ENCODE measurements at regions not wholly inside any gene's neighbourhood (a gene's known extent, or its start where the extent isn't known, plus 50 kb on each side); places are given as distances from the start of the nearest gene placed in this dataset.
"Not testable (repeated sequence)": the region's sequence is repeated elsewhere in the genome, so short reads cannot be mapped to it uniquely, and the experiment has no call there.

GRCh38 chr6:6962086-6962485 lies 145.7 kb upstream of the RREB1 start:
- no peak for DNase-seq

- DNase-seq = no peak
Observed at GRCh38 chr6:6962699-6963098, 145.1 kb upstream of the RREB1 start.

- not testable (repeated sequence) for DNase-seq
Observed at GRCh38 chr6:6963390-6963789, 144.4 kb upstream of the RREB1 start.

GRCh38 chr6:6964675-6965074 lies 143.1 kb upstream of the RREB1 start:
- no peak for DNase-seq

- DNase-seq = no peak
Observed at GRCh38 chr6:6966127-6966526, 141.6 kb upstream of the RREB1 start.

GRCh38 chr6:6966569-6966968 lies 141.2 kb upstream of the RREB1 start:
- DNase-seq = no peak

- no peak for DNase-seq
Observed at GRCh38 chr6:6968357-6968730, 139.4 kb upstream of the RREB1 start.

GRCh38 chr6:6968731-6969552 lies 138.8 kb upstream of the RREB1 start:
- DNase-seq = no peak

- DNase-seq = no peak
Observed at GRCh38 chr6:6969761-6970223, 138.0 kb upstream of the RREB1 start.

- DNase-seq = no peak
Observed at GRCh38 chr6:6970851-6971250, 136.9 kb upstream of the RREB1 start.

- no peak for DNase-seq
Observed at GRCh38 chr6:6971369-6971768, 136.4 kb upstream of the RREB1 start.

GRCh38 chr6:6972456-6972855 lies 135.3 kb upstream of the RREB1 start:
- no peak for DNase-seq

GRCh38 chr6:6973721-6974120 lies 134.0 kb upstream of the RREB1 start:
- DNase-seq = no peak

GRCh38 chr6:6975459-6976111 lies 132.2 kb upstream of the RREB1 start:
- DNase-seq = no peak

- DNase-seq = no peak
Observed at GRCh38 chr6:6976193-6976592, 131.6 kb upstream of the RREB1 start.

GRCh38 chr6:6978731-6979130 lies 129.0 kb upstream of the RREB1 start:
- DNase-seq = no peak

GRCh38 chr6:6980999-6981597 lies 126.7 kb upstream of the RREB1 start:
- no peak for DNase-seq

- no peak for DNase-seq
Observed at GRCh38 chr6:6981681-6982322, 126.0 kb upstream of the RREB1 start.

GRCh38 chr6:6982663-6983062 lies 125.1 kb upstream of the RREB1 start:
- DNase-seq = no peak

- no peak for DNase-seq
Observed at GRCh38 chr6:6984585-6985366, 123.0 kb upstream of the RREB1 start.

GRCh38 chr6:6986344-6986743 lies 121.4 kb upstream of the RREB1 start:
- no peak for DNase-seq

GRCh38 chr6:6987749-6988148 lies 120.0 kb upstream of the RREB1 start:
- no peak for DNase-seq

GRCh38 chr6:6990059-6990458 lies 117.7 kb upstream of the RREB1 start:
- DNase-seq = not testable (repeated sequence)

All from activated CD4-positive, alpha-beta T cell treated with anti-CD3 and anti-CD28 coated beads, Interleukin-10, Interleukin-2, amounts not matched to agents 100 ng/mL and 50 ng/mL, durations not matched to agents 16 hours and 8 hours (primary cell).